Left kidney (tissue), 1 donor: ENCODE measurements at regions not wholly inside any gene's neighbourhood (a gene's known extent, or its start where the extent isn't known, plus 50 kb on each side); places are given as distances from the start of the nearest gene placed in this dataset.
A peak's percentile ranks its signal among the peaks of the same experiment; 100 is the strongest.

Source experiments
- DNase-seq: peaks from one replicate; pipeline ENCODE4 v3.0.0-alpha.2; 2013

- DNase-seq: no peak
These were observed 153.8 kb upstream of the SERP2 start for GRCh38 chr13:44219577-44220548.

GRCh38 chr13:44220948-44221347 lies 152.7 kb upstream of the SERP2 start:
- no peak for DNase-seq

- DNase-seq: no peak
These were observed 152.0 kb upstream of the SERP2 start for GRCh38 chr13:44221657-44222056.

GRCh38 chr13:44223770-44224444 lies 149.7 kb upstream of the SERP2 start:
- no peak for DNase-seq

- DNase-seq: no peak
These were observed 149.0 kb upstream of the SERP2 start for GRCh38 chr13:44224450-44225149.

GRCh38 chr13:44229371-44230030 lies 144.1 kb upstream of the SERP2 start:
- no peak for DNase-seq

GRCh38 chr13:44230071-44230470 lies 143.6 kb upstream of the SERP2 start:
- DNase-seq: no peak

- DNase-seq: no peak
These were observed 142.9 kb upstream of the SERP2 start for GRCh38 chr13:44230736-44231135.

- no peak for DNase-seq
These were observed 141.7 kb upstream of the SERP2 start for GRCh38 chr13:44231786-44232516.

- DNase-seq: peak; percentile 61
These were observed 140.8 kb upstream of the SERP2 start for GRCh38 chr13:44232774-44233173.

GRCh38 chr13:44234566-44234965 lies 139.1 kb upstream of the SERP2 start:
- DNase-seq: no peak

- no peak for DNase-seq
These were observed 137.3 kb upstream of the SERP2 start for GRCh38 chr13:44236370-44236769.

- DNase-seq: no peak
These were observed 136.8 kb upstream of the SERP2 start for GRCh38 chr13:44236801-44237207.

- DNase-seq: no peak
These were observed 136.3 kb upstream of the SERP2 start for GRCh38 chr13:44237276-44237767.

- no peak for DNase-seq
These were observed 135.7 kb upstream of the SERP2 start for GRCh38 chr13:44237881-44238421.

- no peak for DNase-seq
These were observed 132.9 kb upstream of the SERP2 start for GRCh38 chr13:44240611-44241145.

- DNase-seq: no peak
These were observed 132.0 kb upstream of the SERP2 start for GRCh38 chr13:44241638-44242037.

GRCh38 chr13:44242766-44243165 lies 130.9 kb upstream of the SERP2 start:
- no peak for DNase-seq

GRCh38 chr13:44243198-44243857 lies 130.3 kb upstream of the SERP2 start:
- peak; percentile 49 for DNase-seq

GRCh38 chr13:44244288-44244687 lies 129.3 kb upstream of the SERP2 start:
- no peak for DNase-seq
